SJCRH30 (cell line): ENCODE measurements at regions not wholly inside any gene's neighbourhood (a gene's known extent, or its start where the extent isn't known, plus 50 kb on each side); places are given as distances from the start of the nearest gene placed in this dataset.

Experiments used
- DNase-seq, 2 experiments: peaks; one replicate each; pipeline ENCODE4 v3.0.0-alpha.2; 2015 to 2020
- H3K27ac ChIP-seq: fragments of 250-450 bp; sonication (Bioruptor Pico); 2 replicates; pipeline ENCODE4 v1.5.1; 2020; ENCODE audit warnings: mild to moderate bottlenecking, moderate library complexity
- H3K27me3 ChIP-seq: fragments of 250-450 bp; sonication (Bioruptor Pico); 2 replicates; pipeline ENCODE4 v1.5.1; 2020; ENCODE audit warnings: mild to moderate bottlenecking, moderate library complexity
- H3K36me3 ChIP-seq: fragments of 250-450 bp; sonication (Bioruptor Pico); 2 replicates; pipeline ENCODE4 v1.5.1; 2020; ENCODE audit warnings: mild to moderate bottlenecking, moderate library complexity
- H3K4me1 ChIP-seq: fragments of 250-450 bp; sonication (Bioruptor Pico); 2 replicates; pipeline ENCODE4 v1.5.1; 2020; ENCODE audit warnings: mild to moderate bottlenecking, moderate library complexity
- H3K4me3 ChIP-seq: fragments of 250-450 bp; sonication (Bioruptor Pico); 2 replicates; pipeline ENCODE4 v1.5.1; 2020; ENCODE audit warnings: mild to moderate bottlenecking, moderate library complexity
- H3K9me3 ChIP-seq: fragments of 250-450 bp; sonication (Bioruptor Pico); replicated peaks from 2 replicates; pipeline ENCODE4 v1.5.1; 2020; ENCODE audit warnings: mild to moderate bottlenecking, moderate library complexity

GRCh38 chr4:108314900-108315589, 146.3 kb upstream of the LEF1 start:
- Histone ChIP-seq H3K27ac (peak overlapping the region; percentile 82), H3K36me3 (no peaks in the 10 kb centered on the region), H3K4me1 (peaks cover 18% of the 10 kb centered on the region), H3K9me3 (peaks cover 3% of the 10 kb centered on the region), H3K27me3 (no peaks in the 10 kb centered on the region), H3K4me3 (no peak overlapping the region)
- DNase-seq: no peak

- Histone ChIP-seq H3K27ac (no peak overlapping the region), H3K9me3 (peaks cover 3% of the 10 kb centered on the region), H3K36me3 (no peaks in the 10 kb centered on the region), H3K4me1 (peaks cover 14% of the 10 kb centered on the region), H3K27me3 (no peaks in the 10 kb centered on the region), H3K4me3 (no peak overlapping the region)
- DNase-seq: no peak
Measured at GRCh38 chr4:108313546-108314339, 145.0 kb upstream of the LEF1 start.

- Histone ChIP-seq H3K27me3 (no peaks in the 10 kb centered on the region), H3K27ac (no peak overlapping the region), H3K9me3 (peaks cover 3% of the 10 kb centered on the region), H3K4me1 (peaks cover 14% of the 10 kb centered on the region), H3K4me3 (no peak overlapping the region), H3K36me3 (no peaks in the 10 kb centered on the region)
- no peak for DNase-seq
Measured at GRCh38 chr4:108311313-108311712, 142.6 kb upstream of the LEF1 start.

GRCh38 chr4:108303488-108304177, 134.9 kb upstream of the LEF1 start:
- Histone ChIP-seq H3K4me1 (peaks cover 9% of the 10 kb centered on the region), H3K36me3 (no peaks in the 10 kb centered on the region), H3K27ac (no peak overlapping the region), H3K4me3 (no peak overlapping the region), H3K27me3 (no peaks in the 10 kb centered on the region), H3K9me3 (no peaks in the 10 kb centered on the region)
- DNase-seq: peak; percentile 47 to 70

- no peak overlapping the region for H3K4me3 ChIP-seq
- no peaks in the 10 kb centered on the region for H3K36me3 ChIP-seq
- H3K27ac ChIP-seq: no peak overlapping the region
- peaks cover 9% of the 10 kb centered on the region for H3K4me1 ChIP-seq
- H3K27me3 ChIP-seq: no peaks in the 10 kb centered on the region
- no peaks in the 10 kb centered on the region for H3K9me3 ChIP-seq
- no peak for DNase-seq
Measured at GRCh38 chr4:108301545-108302251, 133.0 kb upstream of the LEF1 start.

GRCh38 chr4:108297605-108298004, 128.9 kb upstream of the LEF1 start:
- Histone ChIP-seq H3K4me1 (no peaks in the 10 kb centered on the region), H3K9me3 (no peaks in the 10 kb centered on the region), H3K36me3 (no peaks in the 10 kb centered on the region), H3K27ac (no peak overlapping the region), H3K4me3 (no peak overlapping the region), H3K27me3 (no peaks in the 10 kb centered on the region)
- no peak for DNase-seq

- H3K9me3 ChIP-seq: no peaks in the 10 kb centered on the region
- H3K4me3 ChIP-seq: no peak overlapping the region
- H3K4me1 ChIP-seq: no peaks in the 10 kb centered on the region
- no peaks in the 10 kb centered on the region for H3K27me3 ChIP-seq
- no peak for DNase-seq
- no peaks in the 10 kb centered on the region for H3K36me3 ChIP-seq
- no peak overlapping the region for H3K27ac ChIP-seq
Measured at GRCh38 chr4:108292229-108292628, 123.5 kb upstream of the LEF1 start.

- no peaks in the 10 kb centered on the region for H3K27me3 ChIP-seq
- H3K9me3 ChIP-seq: no peaks in the 10 kb centered on the region
- H3K36me3 ChIP-seq: no peaks in the 10 kb centered on the region
- no peak overlapping the region for H3K27ac ChIP-seq
- DNase-seq: no peak
- no peak overlapping the region for H3K4me3 ChIP-seq
- H3K4me1 ChIP-seq: no peaks in the 10 kb centered on the region
Measured at GRCh38 chr4:108291137-108291536, 122.4 kb upstream of the LEF1 start.

- Histone ChIP-seq H3K4me3 (no peak overlapping the region), H3K36me3 (no peaks in the 10 kb centered on the region), H3K4me1 (no peaks in the 10 kb centered on the region), H3K27ac (no peak overlapping the region), H3K9me3 (no peaks in the 10 kb centered on the region), H3K27me3 (no peaks in the 10 kb centered on the region)
- DNase-seq: no peak
Measured at GRCh38 chr4:108287834-108288413, 119.2 kb upstream of the LEF1 start.

GRCh38 chr4:108280072-108280471, 111.3 kb upstream of the LEF1 start:
- H3K9me3 ChIP-seq: no peaks in the 10 kb centered on the region
- H3K27ac ChIP-seq: no peak overlapping the region
- H3K36me3 ChIP-seq: no peaks in the 10 kb centered on the region
- H3K4me1 ChIP-seq: no peaks in the 10 kb centered on the region
- H3K4me3 ChIP-seq: no peak overlapping the region
- DNase-seq: no peak
- H3K27me3 ChIP-seq: no peaks in the 10 kb centered on the region

GRCh38 chr4:108276690-108277089, 108.0 kb upstream of the LEF1 start:
- no peak overlapping the region for H3K27ac ChIP-seq
- H3K9me3 ChIP-seq: no peaks in the 10 kb centered on the region
- H3K27me3 ChIP-seq: no peaks in the 10 kb centered on the region
- no peak overlapping the region for H3K4me3 ChIP-seq
- H3K36me3 ChIP-seq: no peaks in the 10 kb centered on the region
- DNase-seq: no peak
- H3K4me1 ChIP-seq: peaks cover 4% of the 10 kb centered on the region; the same call in 1 of the 2 replicates

GRCh38 chr4:108272986-108273385, 104.3 kb upstream of the LEF1 start:
- Histone ChIP-seq H3K27me3 (no peaks in the 10 kb centered on the region), H3K36me3 (no peaks in the 10 kb centered on the region), H3K27ac (no peak overlapping the region), H3K4me3 (no peak overlapping the region), H3K9me3 (no peaks in the 10 kb centered on the region), H3K4me1 (peaks cover 4% of the 10 kb centered on the region; the same call in 1 of the 2 replicates)
- DNase-seq: no peak

- DNase-seq: no peak
- Histone ChIP-seq H3K4me1 (peaks cover 4% of the 10 kb centered on the region; the same call in 1 of the 2 replicates), H3K9me3 (no peaks in the 10 kb centered on the region), H3K4me3 (no peak overlapping the region), H3K36me3 (no peaks in the 10 kb centered on the region), H3K27me3 (no peaks in the 10 kb centered on the region), H3K27ac (no peak overlapping the region)
Measured at GRCh38 chr4:108272561-108272960, 103.8 kb upstream of the LEF1 start.

GRCh38 chr4:108272046-108272445, 103.3 kb upstream of the LEF1 start:
- H3K9me3 ChIP-seq: no peaks in the 10 kb centered on the region
- DNase-seq: no peak

More at GRCh38 chr4:108272046-108272445, 103.3 kb upstream of the LEF1 start:
- no peaks in the 10 kb centered on the region for H3K27me3 ChIP-seq
- no peaks in the 10 kb centered on the region for H3K36me3 ChIP-seq
- no peak overlapping the region for H3K27ac ChIP-seq
- H3K4me1 ChIP-seq: peaks cover 4% of the 10 kb centered on the region; the same call in 1 of the 2 replicates
- H3K4me3 ChIP-seq: no peak overlapping the region
